OCI-LY7 (cell line): ENCODE measurements at regions not wholly inside any gene's neighbourhood (a gene's known extent, or its start where the extent isn't known, plus 50 kb on each side); places are given as distances from the start of the nearest gene placed in this dataset.

Source experiments
- BruUV-seq: library from RNA; stranded (reverse); fragments of 400-500 nt; replicated peaks from 2 replicates; lab custom pipeline; 2021; lab: Mats Ljungman, UMichigan
- CTCF ChIA-PET: fragments of 300-600 bp; sonication (Branson Sonifier 250); formaldehyde crosslinking; loops from one replicate; lab custom pipeline; 2022; ENCODE audit warnings: antibody characterized with exemption; ENCODE audit not compliant: unreplicated experiment; lab: Charles Lee
- POLR2A ChIA-PET: fragments of 300-600 bp; sonication (Branson Sonifier 250); formaldehyde crosslinking; loops from one replicate; lab custom pipeline; 2022; ENCODE audit warnings: antibody characterized with exemption; lab: Charles Lee
- DNase-seq: peaks from one replicate; pipeline ENCODE4 v3.0.0-alpha.2; 2015; ENCODE audit warnings: low spot score
- H2AFZ ChIP-seq: fragments of 200-600 bp; sonication (generic), shearing (Covaris generic); 2 replicates; pipeline ENCODE4 v1.6.1; 2014; ENCODE audit warnings: mild to moderate bottlenecking, antibody characterized with exemption, low read length, moderate library complexity
- H3K27ac ChIP-seq: fragments of 200-600 bp; sonication (generic); 2 replicates; pipeline ENCODE4 v1.5.1; 2014; ENCODE audit warnings: mixed run types, low read depth, mild to moderate bottlenecking, moderate library complexity, low read length, inconsistent platforms; ENCODE audit not compliant: poor library complexity, severe bottlenecking
- H3K36me3 ChIP-seq: fragments of 200-600 bp; sonication (generic); 2 replicates; pipeline ENCODE4 v1.6.1; 2014; ENCODE audit warnings: mild to moderate bottlenecking, antibody characterized with exemption, low read length, moderate library complexity, mixed read lengths; ENCODE audit not compliant: insufficient read depth
- H3K4me1 ChIP-seq: fragments of 200-600 bp; sonication (generic); 2 replicates; pipeline ENCODE4 v1.5.1; 2014; ENCODE audit warnings: mild to moderate bottlenecking, low read length; ENCODE audit not compliant: insufficient read depth, poor library complexity, severe bottlenecking
- H3K4me2 ChIP-seq: fragments of 200-600 bp; sonication (generic); 2 replicates; pipeline ENCODE4 v1.6.1; 2014; ENCODE audit warnings: mild to moderate bottlenecking, low read length
- H3K4me3 ChIP-seq: fragments of 200-600 bp; sonication (generic); 2 replicates; pipeline ENCODE4 v1.5.1; 2014; ENCODE audit warnings: mild to moderate bottlenecking, low read depth, low read length; ENCODE audit not compliant: poor library complexity, severe bottlenecking
- H3K79me2 ChIP-seq: fragments of 200-600 bp; sonication (generic); 2 replicates; pipeline ENCODE4 v1.6.1; 2016; ENCODE audit warnings: low read depth, mild to moderate bottlenecking, low read length, moderate library complexity, mixed read lengths; ENCODE audit not compliant: insufficient read depth
- H3K9me2 ChIP-seq: fragments of 200-600 bp; sonication (generic); 2 replicates; pipeline ENCODE4 v1.6.1; 2016; ENCODE audit warnings: mild to moderate bottlenecking, low read length, mixed read lengths; ENCODE audit not compliant: insufficient read depth
- H3K9me3 ChIP-seq: fragments of 200-600 bp; sonication (generic); 2 replicates; pipeline ENCODE4 v1.6.1; 2014; ENCODE audit warnings: mild to moderate bottlenecking, mixed run types, low read length, mixed read lengths
- H4K20me1 ChIP-seq: fragments of 200-600 bp; sonication (generic); 2 replicates; pipeline ENCODE4 v1.6.1; 2014; ENCODE audit warnings: mild to moderate bottlenecking, antibody characterized with exemption, low read length, moderate library complexity, mixed read lengths; ENCODE audit not compliant: insufficient read depth
- CTCF ChIP-seq: fragments of 200-600 bp; sonication (generic); conservative IDR thresholded peaks from 2 replicates; pipeline ENCODE4 v1.5.1; 2014; ENCODE audit warnings: mild to moderate bottlenecking, antibody characterized with exemption, low read length, moderate library complexity, mixed read lengths
- EZH2phosphoT487 ChIP-seq: fragments of 200-600 bp; sonication (generic); IDR thresholded peaks from 2 replicates; pipeline ENCODE4 v1.6.1; 2018; ENCODE audit warnings: low read depth, borderline replicate concordance, mild to moderate bottlenecking, mixed run types, antibody characterized with exemption, low read length, moderate library complexity, mixed read lengths
- intact Hi-C: fragments of 100-400 bp; cut with micrococcal nuclease; formaldehyde crosslinking; loops from one replicate; pipeline ENCODE4 v1.10.0; 2022; ENCODE audit not compliant: unreplicated experiment

GRCh38 chr2:181223234-181223633 lies 234.0 kb upstream of the ITGA4 start:
- no peak overlapping the region for H3K4me3 ChIP-seq
- BruUV-seq, result no TSS peak
- no peak for DNase-seq
- H3K27ac ChIP-seq, result no peak overlapping the region
- H3K9me3 ChIP-seq, result no peaks in the 10 kb centered on the region
- ChIA-PET POLR2A (no interaction called here), CTCF (no interaction called here)
- no peaks in the 10 kb centered on the region for H4K20me1 ChIP-seq
- intact Hi-C loops, result no loop called here
- no peaks in the 10 kb centered on the region for H3K36me3 ChIP-seq
- no peak overlapping the region for H3K4me2 ChIP-seq
- no peaks in the 10 kb centered on the region for H3K79me2 ChIP-seq
- 0 out of 2 replicates have a peak overlapping the region, but pooled peaks have one; percentile 10 for H2AFZ ChIP-seq
- no peak for TF ChIP-seq EZH2phosphoT487
- TF ChIP-seq CTCF, result no peak
- no peaks in the 10 kb centered on the region for H3K4me1 ChIP-seq
- no peaks in the 10 kb centered on the region for H3K9me2 ChIP-seq

GRCh38 chr2:181224866-181225265 lies 232.3 kb upstream of the ITGA4 start:
- Histone ChIP-seq H3K9me3 (no peaks in the 10 kb centered on the region), H3K4me1 (no peaks in the 10 kb centered on the region), H2AFZ (no peak overlapping the region), H3K4me2 (no peak overlapping the region), H4K20me1 (no peaks in the 10 kb centered on the region), H3K4me3 (no peak overlapping the region), H3K36me3 (no peaks in the 10 kb centered on the region), H3K79me2 (no peaks in the 10 kb centered on the region), H3K9me2 (no peaks in the 10 kb centered on the region), H3K27ac (no peak overlapping the region)
- DNase-seq, result no peak
- ChIA-PET CTCF (no interaction called here), POLR2A (no interaction called here)
- no TSS peak for BruUV-seq
- TF ChIP-seq EZH2phosphoT487, result no peak
- TF ChIP-seq CTCF, result no peak
- intact Hi-C loops, result no loop called here

- no TSS peak for BruUV-seq
- DNase-seq, result no peak
- Histone ChIP-seq H3K4me3 (no peak overlapping the region), H3K4me1 (no peaks in the 10 kb centered on the region), H3K79me2 (no peaks in the 10 kb centered on the region), H3K9me2 (no peaks in the 10 kb centered on the region), H3K36me3 (no peaks in the 10 kb centered on the region), H3K27ac (no peak overlapping the region), H4K20me1 (no peaks in the 10 kb centered on the region), H3K4me2 (no peak overlapping the region), H2AFZ (no peak overlapping the region), H3K9me3 (no peaks in the 10 kb centered on the region)
- ChIA-PET POLR2A (interaction anchor here (0.6 to 1.0 kb wide), 3 partner anchors 14 to 106 kb away, joined by 3 to 5 read pairs (median 4); no protein-coding TSS in a partner anchor), CTCF (no interaction called here)
- no peak for TF ChIP-seq EZH2phosphoT487
- TF ChIP-seq CTCF, result no peak
- intact Hi-C loops, result no loop called here
These were observed 228.5 kb upstream of the ITGA4 start for GRCh38 chr2:181228661-181229060.
